H9 (cell line): ENCODE measurements at regions not wholly inside any gene's neighbourhood (a gene's known extent, or its start where the extent isn't known, plus 50 kb on each side); places are given as distances from the start of the nearest gene placed in this dataset.

Experiments
- DNase-seq: peaks from one replicate; pipeline ENCODE4 v3.0.0-alpha.2; 2017
- H2AFZ ChIP-seq: one replicate; pipeline ENCODE4 v1.6.1; 2013; ENCODE audit warnings: mild to moderate bottlenecking, low read length, control low read depth, moderate library complexity
- H2AK5ac ChIP-seq: 2 replicates; pipeline ENCODE4 v1.6.1; 2013; ENCODE audit warnings: low read length, control low read depth, mixed read lengths; ENCODE audit not compliant: insufficient read length
- H2BK120ac ChIP-seq: one replicate; pipeline ENCODE4 v1.6.1; 2013; ENCODE audit warnings: low read depth, mild to moderate bottlenecking, low read length, control low read depth, inconsistent platforms; ENCODE audit not compliant: poor library complexity, severe bottlenecking
- H2BK12ac ChIP-seq: 2 replicates; pipeline ENCODE4 v1.6.1; 2013; ENCODE audit warnings: low read length, control low read depth, mixed read lengths, low read depth; ENCODE audit not compliant: insufficient read length
- H2BK15ac ChIP-seq: 2 replicates; pipeline ENCODE4 v1.6.1; 2013; ENCODE audit warnings: low read depth, low read length, control low read depth
- H2BK20ac ChIP-seq: one replicate; pipeline ENCODE4 v1.6.1; 2013; ENCODE audit warnings: low read depth, mild to moderate bottlenecking, low read length, control low read depth, inconsistent platforms; ENCODE audit not compliant: poor library complexity, severe bottlenecking
- H2BK5ac ChIP-seq: 2 replicates; pipeline ENCODE4 v1.6.1; 2013; ENCODE audit warnings: low read length, control low read depth, mixed read lengths; ENCODE audit not compliant: insufficient read length
- H3K14ac ChIP-seq: 2 replicates; pipeline ENCODE4 v1.6.1; 2013; ENCODE audit warnings: low read length, control low read depth; ENCODE audit not compliant: insufficient read depth
- H3K18ac ChIP-seq: 2 replicates; pipeline ENCODE4 v1.6.1; 2013; ENCODE audit warnings: low read depth, mild to moderate bottlenecking, mixed read lengths, low read length, control low read depth; ENCODE audit not compliant: insufficient read length
- H3K23ac ChIP-seq: 2 replicates; pipeline ENCODE4 v1.6.1; 2013; ENCODE audit warnings: low read length, control low read depth, mixed read lengths, low read depth; ENCODE audit not compliant: insufficient read length
- H3K23me2 ChIP-seq: 2 replicates; pipeline ENCODE4 v1.6.1; 2013; ENCODE audit warnings: low read depth, mild to moderate bottlenecking, mixed read lengths, low read length, control low read depth; ENCODE audit not compliant: insufficient read length, poor library complexity, severe bottlenecking
- H3K27ac ChIP-seq: 2 replicates; pipeline ENCODE4 v1.5.1; 2013; ENCODE audit warnings: low read length, control low read depth, mixed read lengths, low read depth; ENCODE audit not compliant: insufficient read length
- H3K27me3 ChIP-seq: 2 replicates; pipeline ENCODE4 v1.6.1; 2013; ENCODE audit warnings: low read length, control low read depth, inconsistent platforms; ENCODE audit not compliant: insufficient read depth
- H3K4ac ChIP-seq: 2 replicates; pipeline ENCODE4 v1.6.1; 2013; ENCODE audit warnings: low read depth, mild to moderate bottlenecking, control low read depth, inconsistent platforms, low read length, moderate library complexity
- H3K4me1 ChIP-seq: 2 replicates; pipeline ENCODE4 v1.6.1; 2013; ENCODE audit warnings: low read length, control low read depth, inconsistent platforms; ENCODE audit not compliant: insufficient read depth
- H3K4me2 ChIP-seq: 2 replicates; pipeline ENCODE4 v1.6.1; 2013; ENCODE audit warnings: low read length, control low read depth, mixed read lengths; ENCODE audit not compliant: insufficient read length, insufficient read depth
- H3K56ac ChIP-seq: 2 replicates; pipeline ENCODE4 v1.6.1; 2013; ENCODE audit warnings: low read depth, mild to moderate bottlenecking, mixed read lengths, low read length, control low read depth; ENCODE audit not compliant: insufficient read length
- H3K79me1 ChIP-seq: 2 replicates; pipeline ENCODE4 v1.6.1; 2013; ENCODE audit warnings: low read depth, mild to moderate bottlenecking, moderate library complexity, low read length, control low read depth, inconsistent platforms; ENCODE audit not compliant: insufficient read depth, poor library complexity, severe bottlenecking
- H3K79me2 ChIP-seq: 2 replicates; pipeline ENCODE4 v1.6.1; 2013; ENCODE audit warnings: low read length, control low read depth, inconsistent platforms; ENCODE audit not compliant: insufficient read depth
- H3K9ac ChIP-seq: 2 replicates; pipeline ENCODE4 v1.6.1; 2013; ENCODE audit warnings: low read length, control low read depth, mixed read lengths; ENCODE audit not compliant: insufficient read length; ENCODE audit errors: extremely low read depth
- H3K9me3 ChIP-seq: one replicate; pipeline ENCODE4 v1.6.1; 2013; ENCODE audit warnings: low read depth, low read length, inconsistent platforms; ENCODE audit not compliant: control insufficient read depth
- H3T11ph ChIP-seq: one replicate; pipeline ENCODE4 v1.6.1; 2013; ENCODE audit warnings: mild to moderate bottlenecking, low read length, control low read depth, inconsistent platforms
- H4K20me1 ChIP-seq: one replicate; pipeline ENCODE4 v1.6.1; 2013; ENCODE audit not compliant: control insufficient read depth, insufficient read length, insufficient read depth
- H4K5ac ChIP-seq: 2 replicates; pipeline ENCODE4 v1.6.1; 2013; ENCODE audit warnings: low read depth, mild to moderate bottlenecking, mixed read lengths, low read length, control low read depth; ENCODE audit not compliant: insufficient read length
- H4K8ac ChIP-seq: replicated peaks from 2 replicates; pipeline ENCODE4 v1.6.1; 2013; ENCODE audit warnings: low read length, control low read depth, mixed read lengths, low read depth; ENCODE audit not compliant: insufficient read length
- H4K91ac ChIP-seq: 2 replicates; pipeline ENCODE4 v1.6.1; 2013; ENCODE audit warnings: low read depth, mild to moderate bottlenecking, moderate library complexity, mixed read lengths, low read length, control low read depth; ENCODE audit not compliant: insufficient read length
- H3K27ac Mint-ChIP-seq, 3 experiments: 2 replicates in 2 of 3; 3 replicates in 1 of 3; pipeline ENCODE4 v1.8.0; 2020 to 2021; ENCODE audit warnings: mixed read lengths in 3 of 3, mild to moderate bottlenecking in 1 of 3, moderate library complexity in 1 of 3
- H3K27me3 Mint-ChIP-seq: 2 replicates; pipeline ENCODE4 v1.8.0; 2021; ENCODE audit warnings: low read depth, mild to moderate bottlenecking, moderate library complexity, mixed read lengths
- H3K36me3 Mint-ChIP-seq, 3 experiments: 2 replicates in 2 of 3; 3 replicates in 1 of 3; pipeline ENCODE4 v1.8.0; 2020 to 2021; ENCODE audit warnings: low read depth in 3 of 3, mixed read lengths in 3 of 3; ENCODE audit not compliant: insufficient read depth in 1 of 3
- H3K4me1 Mint-ChIP-seq, 2 experiments: 2 replicates each; pipeline ENCODE4 v1.8.0; 2020; ENCODE audit warnings: mixed read lengths in 2 of 2
- H3K4me3 Mint-ChIP-seq, 2 experiments: 2 replicates in 1 of 2; 3 replicates in 1 of 2; pipeline ENCODE4 v1.8.0; 2020 to 2021; ENCODE audit warnings: mild to moderate bottlenecking in 2 of 2, mixed read lengths in 2 of 2, moderate library complexity in 1 of 2
- H3K9me3 Mint-ChIP-seq, 2 experiments: 2 replicates in 1 of 2; 3 replicates in 1 of 2; pipeline ENCODE4 v1.8.0; 2020; ENCODE audit warnings: mild to moderate bottlenecking in 2 of 2, mixed read lengths in 2 of 2, moderate library complexity in 1 of 2
- CTCF ChIP-seq: fragments of 200-600 bp; sonication (generic); conservative IDR thresholded peaks from 3 replicates; pipeline ENCODE4 v1.8.0; 2021; ENCODE audit warnings: antibody characterized with exemption, mild to moderate bottlenecking
- WGBS: extraction: QIAGEN DNeasy Blood & Tissue Kit; methylation state at CpG from one replicate; pipeline ENCODE4 v1.1.7; 2013; ENCODE audit warnings: missing lambda C conversion rate, low lambda C conversion rate, mixed read lengths; ENCODE audit not compliant: insufficient read length; ENCODE audit errors: extremely low coverage; 5-methylcytosine and 5-hydroxymethylcytosine counted together

GRCh38 chr12:88662961-88663360 is 82.7 kb upstream of the KITLG start:
- Histone ChIP-seq H3K23me2 (no peaks in the 10 kb centered on the region), H3K27me3 (no peaks in the 10 kb centered on the region), H4K5ac (no peak overlapping the region), H4K20me1 (no peaks in the 10 kb centered on the region), H3K4me2 (no peak overlapping the region), H3K79me2 (no peaks in the 10 kb centered on the region), H3T11ph (no peak overlapping the region), H3K79me1 (no peaks in the 10 kb centered on the region), H3K9me3 (no peaks in the 10 kb centered on the region), H3K56ac (no peak overlapping the region), H2AFZ (no peak overlapping the region), H3K23ac (no peak overlapping the region), H3K4me1 (no peaks in the 10 kb centered on the region), H3K27ac (no peak overlapping the region), H2BK5ac (no peak overlapping the region), H2BK15ac (no peak overlapping the region), H3K14ac (no peak overlapping the region), H2BK120ac (no peak overlapping the region), H2BK12ac (no peak overlapping the region), H3K9ac (no peak overlapping the region), H2BK20ac (no peak overlapping the region), H4K91ac (no peak overlapping the region), H3K4ac (no peak overlapping the region), H3K18ac (no peak overlapping the region), H2AK5ac (no peak overlapping the region), H4K8ac (no peak overlapping the region)
- Mint-ChIP-seq H3K27ac (no peak overlapping the region), H3K27me3 (no peaks in the 10 kb centered on the region), H3K4me1 (peaks cover 8 to 11% of the 10 kb centered on the region in 2 experiments), H3K9me3 (no peaks in the 10 kb centered on the region), H3K36me3 (no peaks in the 10 kb centered on the region), H3K4me3 (no peak overlapping the region)
- WGBS = no CpG with 5 or more reads among the region's 1 CpG
- TF ChIP-seq CTCF = no peak
- no peak for DNase-seq
